ENCODE measurements at regions not wholly inside any gene's neighbourhood (a gene's known extent, or its start where the extent isn't known, plus 50 kb on each side); places are given as distances from the start of the nearest gene placed in this dataset.

- TF ChIP-seq EGR1 (IDR thresholded peaks at IDR 0.05; ENCODE audit: borderline replicate concordance, low read depth, low read length) (no peak), JUN (IDR thresholded peaks at IDR 0.05; ENCODE audit: low read depth, low read length) (no peak)
Observed at GRCh38 chr7:19268737-19269136, 123.5 kb upstream of the FERD3L start (continued).

Data from H1 (cell line).